ENCODE measurements at regions not wholly inside any gene's neighbourhood (a gene's known extent, or its start where the extent isn't known, plus 50 kb on each side); places are given as distances from the start of the nearest gene placed in this dataset.
"Not testable (repeated sequence)": the region's sequence is repeated elsewhere in the genome, so short reads cannot be mapped to it uniquely, and the experiment has no call there.

GRCh38 chr1:71345491-71345890 lies 264.7 kb upstream of the ZRANB2 start:
- no peak for DNase-seq

DNA sequence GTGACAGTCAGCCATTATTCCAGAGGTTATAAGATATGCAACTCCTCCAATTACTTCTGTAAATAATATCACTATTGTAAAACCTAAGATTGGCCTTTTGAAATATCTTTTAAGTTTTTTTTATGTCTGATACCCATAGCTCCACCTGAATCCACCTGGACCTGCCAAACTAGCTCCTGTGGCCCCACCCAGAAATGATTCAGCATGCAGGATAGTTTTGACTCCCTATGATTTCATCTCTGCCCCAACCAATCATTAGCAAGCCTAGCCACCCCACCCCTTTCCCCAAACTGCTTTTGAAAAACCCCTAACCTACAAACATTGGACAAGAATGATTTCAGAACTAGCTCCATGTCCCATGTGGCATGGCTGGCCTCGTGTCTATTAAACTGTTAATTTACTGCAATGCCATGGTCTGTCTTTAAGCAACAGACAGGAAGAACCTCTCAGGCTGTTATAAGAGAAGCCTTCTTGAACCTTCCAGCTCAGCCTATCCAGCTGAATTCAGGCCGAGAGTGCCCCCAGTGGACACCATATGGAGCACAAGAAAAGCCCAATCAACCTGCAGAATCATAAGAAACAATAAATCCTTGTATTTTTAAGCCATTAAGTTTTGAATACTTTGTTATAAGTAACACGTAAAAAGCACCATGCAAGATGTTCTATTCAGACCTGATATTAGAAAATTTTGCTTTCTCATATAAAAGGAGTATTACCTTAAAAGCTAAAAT lies 263.0 kb upstream of the ZRANB2 start:
- no peak for DNase-seq

DNA sequence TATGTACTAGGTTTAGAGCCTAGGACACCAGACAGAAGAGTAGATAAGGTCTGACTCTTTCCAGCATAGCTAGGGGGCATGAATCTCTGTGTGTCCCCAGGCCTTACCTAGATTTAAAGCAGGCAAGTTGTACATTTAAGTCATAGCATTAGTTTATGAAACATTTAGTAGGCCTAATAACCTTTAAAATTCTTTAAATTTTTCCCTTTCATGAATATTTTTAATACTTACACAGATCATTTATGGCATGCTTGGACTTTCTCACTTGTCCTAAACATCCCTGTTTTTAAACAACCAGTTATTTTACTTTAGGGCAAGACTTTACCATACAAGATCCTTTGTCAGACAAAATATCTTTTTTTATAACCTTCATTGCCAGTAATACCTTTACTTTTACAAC lies 258.4 kb upstream of the ZRANB2 start:
- no peak for DNase-seq

GRCh38 chr1:71330991-71331390 lies 250.2 kb upstream of the ZRANB2 start:
- no peak for DNase-seq

- no peak for DNase-seq
Measured at GRCh38 chr1:71324671-71325267, 243.9 kb upstream of the ZRANB2 start.

DNA sequence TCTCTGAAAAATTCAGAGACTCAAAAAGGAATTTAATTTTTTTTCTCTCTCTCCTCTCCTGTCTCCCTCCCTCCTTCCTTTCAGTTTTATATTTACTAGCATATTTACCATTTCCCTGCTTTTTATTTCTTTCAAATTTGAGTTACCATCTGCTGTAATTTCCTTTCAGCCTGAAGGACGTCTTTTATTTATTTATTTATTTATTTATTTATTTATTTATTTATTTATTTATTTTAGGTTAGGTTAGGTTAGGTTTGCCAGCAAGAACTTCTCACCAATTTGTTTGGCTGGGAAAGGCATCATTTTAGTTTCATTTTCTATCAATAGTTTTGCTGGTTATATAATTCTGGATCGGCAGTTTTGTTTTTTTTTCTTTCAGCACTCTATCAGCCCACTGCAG lies 231.7 kb upstream of the ZRANB2 start:
- DNase-seq, result no peak

- no peak for DNase-seq
Measured at GRCh38 chr1:71311376-71311775, 230.5 kb upstream of the ZRANB2 start.

- peak in 3 of 4 experiments; percentile 11 to 28 (median 23) for DNase-seq
Measured at GRCh38 chr1:71307451-71307850, 226.6 kb upstream of the ZRANB2 start.

- DNase-seq, result peak in 1 of 4 experiments; percentile 1
Measured at GRCh38 chr1:71304125-71304524, 223.3 kb upstream of the ZRANB2 start.

- peak in 1 of 4 experiments; percentile 1 for DNase-seq
Measured at GRCh38 chr1:71303617-71304041, 222.8 kb upstream of the ZRANB2 start.

DNA sequence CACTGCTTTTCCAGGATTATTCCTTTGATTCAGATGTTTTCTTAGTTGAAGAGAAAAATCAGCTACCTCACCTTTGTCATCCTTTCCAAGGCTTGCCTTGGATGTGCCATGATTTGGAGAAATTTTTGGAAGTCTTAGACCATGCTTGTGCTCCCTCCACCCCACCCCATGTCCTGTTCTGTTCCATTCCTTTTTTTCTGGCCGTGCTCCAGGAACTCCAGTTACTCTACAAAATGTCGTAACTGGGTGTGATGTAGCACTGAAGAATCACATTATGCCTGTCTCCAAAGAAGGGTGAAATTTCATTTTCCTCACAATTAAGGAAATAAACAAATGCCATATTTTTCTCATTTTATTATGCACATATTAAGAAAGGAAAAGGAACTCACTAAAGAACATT lies 217.8 kb upstream of the ZRANB2 start:
- no peak for DNase-seq

DNA sequence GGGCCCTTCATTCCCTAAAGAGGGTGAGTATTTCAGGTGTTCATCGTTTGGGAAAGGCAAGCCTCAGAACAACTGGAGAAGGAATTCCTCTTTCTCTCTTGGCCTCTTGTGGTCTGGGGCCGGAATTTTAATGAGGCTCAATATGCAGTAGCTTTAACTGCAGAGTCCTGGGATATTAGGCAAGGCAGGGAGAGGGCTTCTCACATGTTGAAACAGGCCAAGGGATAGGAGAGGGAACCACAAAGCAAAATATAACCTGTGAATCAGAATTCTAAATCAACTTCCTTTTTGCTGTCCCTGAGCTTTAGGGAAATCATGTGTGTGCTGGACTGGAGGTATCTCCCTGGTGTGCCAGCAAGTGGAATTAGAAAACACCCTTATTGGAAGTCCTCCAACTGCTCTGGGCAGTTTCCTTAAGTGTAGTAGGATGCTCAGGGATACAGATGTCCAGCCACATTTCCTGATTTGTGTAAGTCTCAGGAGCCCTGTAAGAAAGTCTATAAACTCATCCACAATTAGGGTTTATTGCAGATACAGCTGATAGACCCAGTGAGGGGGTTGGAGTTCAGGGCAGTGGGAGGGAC lies 215.8 kb upstream of the ZRANB2 start:
- no peak for DNase-seq

DNA sequence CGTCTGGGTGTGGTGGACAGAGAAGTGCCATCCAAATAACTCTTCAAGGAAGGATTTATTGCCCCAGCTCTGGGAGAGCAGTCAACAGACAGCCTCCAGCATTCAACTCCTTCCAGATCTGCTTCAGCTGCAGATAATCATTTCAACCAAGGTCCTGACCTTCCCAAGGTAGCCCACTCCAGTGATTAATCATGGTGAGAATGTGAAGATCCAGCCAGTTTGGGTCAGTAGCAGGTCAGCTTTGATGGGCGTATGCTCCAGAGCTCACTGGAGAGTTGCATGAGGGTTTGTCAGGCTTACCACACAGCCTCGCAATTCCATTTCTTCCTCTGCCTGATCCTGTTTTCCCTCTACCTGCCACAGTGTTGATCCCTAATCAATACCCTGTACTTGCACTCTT lies 214.5 kb upstream of the ZRANB2 start:
- DNase-seq, result no peak

- no peak for DNase-seq
Measured at GRCh38 chr1:71294178-71294577, 213.3 kb upstream of the ZRANB2 start.

DNA sequence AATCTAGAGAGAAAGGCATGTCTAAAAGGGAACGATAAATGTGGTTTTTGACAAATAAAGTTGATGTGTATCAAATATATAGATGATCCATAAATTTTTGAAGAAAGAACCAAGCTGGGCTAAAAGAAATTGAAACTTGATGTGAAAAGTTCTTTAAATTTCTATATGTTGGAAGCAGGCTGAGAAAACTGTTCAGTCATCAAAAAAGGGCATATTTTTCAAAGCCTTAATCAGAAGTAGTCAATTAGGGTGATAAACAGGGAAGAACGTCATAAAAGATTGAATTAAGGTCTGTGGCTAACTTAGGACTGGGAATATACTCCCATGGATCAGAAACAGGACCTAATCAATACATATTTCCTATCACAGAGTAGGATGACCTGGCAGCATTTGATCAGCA lies 211.4 kb upstream of the ZRANB2 start:
- no peak for DNase-seq

GRCh38 chr1:71290506-71291237 lies 209.8 kb upstream of the ZRANB2 start:
- DNase-seq, result not testable (repeated sequence)

- DNase-seq, result no peak
Measured at GRCh38 chr1:71285529-71285928, 204.7 kb upstream of the ZRANB2 start.

- DNase-seq, result no peak
Measured at GRCh38 chr1:71276466-71276865, 195.6 kb upstream of the ZRANB2 start.

DNA sequence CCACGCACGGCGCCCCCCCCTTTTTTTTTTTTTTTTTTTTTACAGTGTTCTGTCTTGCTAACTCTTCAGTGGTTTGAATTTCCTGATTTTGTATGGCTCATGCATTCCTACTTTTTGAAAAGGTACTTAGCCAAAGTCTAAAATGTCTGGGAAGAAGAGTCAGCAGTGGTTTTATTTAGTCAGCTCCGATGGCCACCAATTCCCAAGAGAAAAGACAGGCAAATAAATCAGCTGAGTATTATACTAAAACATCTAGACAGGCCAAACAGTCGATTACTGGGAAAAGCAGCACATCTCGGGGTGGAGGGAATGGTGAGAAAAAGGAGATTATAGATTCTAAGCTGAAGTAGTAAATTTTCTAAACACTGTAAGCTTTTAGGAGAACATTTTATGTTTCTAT lies 192.5 kb upstream of the ZRANB2 start:
- no peak for DNase-seq

GRCh38 chr1:71270394-71270915 lies 189.6 kb upstream of the ZRANB2 start:
- no peak for DNase-seq

- DNase-seq, result peak; percentile 3 to 53 (median 22)
Measured at GRCh38 chr1:71269818-71270217, 189.0 kb upstream of the ZRANB2 start.

DNA sequence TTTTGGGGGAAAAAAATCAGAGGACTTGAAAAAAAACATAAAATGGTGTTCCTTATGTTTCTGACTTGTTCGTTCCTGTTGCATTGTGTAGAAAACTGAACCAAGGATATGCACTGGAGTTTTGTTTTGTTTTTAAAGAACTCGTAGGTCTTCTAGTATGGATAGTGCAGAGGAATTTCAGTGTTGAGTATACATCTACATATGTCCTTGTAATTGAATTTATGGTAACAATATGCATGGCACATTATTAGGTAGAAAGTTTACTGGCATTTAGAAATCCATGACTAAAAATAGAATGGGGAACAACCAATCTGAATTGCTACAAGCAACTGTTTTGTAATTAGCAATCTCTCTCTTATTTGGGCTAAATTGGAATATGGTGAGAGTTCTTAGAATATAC lies 188.3 kb upstream of the ZRANB2 start:
- DNase-seq, result peak in 2 of 4 experiments; percentile 1 to 8

DNA sequence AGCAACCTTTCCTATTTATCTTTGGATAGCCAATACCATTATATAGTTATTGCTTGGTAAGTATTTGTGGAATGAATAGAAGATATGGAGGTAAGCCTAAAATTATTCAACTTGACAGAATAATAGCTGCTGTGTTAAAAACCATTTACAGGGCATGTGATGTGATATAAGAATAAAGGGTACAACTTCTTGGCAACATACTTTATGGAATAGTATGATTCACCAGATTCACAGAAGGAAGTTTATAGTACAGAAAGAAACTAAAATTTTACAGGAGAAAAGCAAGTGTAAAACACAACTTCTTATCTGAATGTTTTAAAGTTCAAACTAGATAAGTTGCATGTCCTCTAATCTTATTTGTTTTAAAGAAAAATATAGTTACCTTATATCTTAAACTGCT lies 186.4 kb upstream of the ZRANB2 start:
- no peak for DNase-seq
